Anterior cingulate cortex (tissue), 58 donors: ENCODE measurements at regions not wholly inside any gene's neighbourhood (a gene's known extent, or its start where the extent isn't known, plus 50 kb on each side); places are given as distances from the start of the nearest gene placed in this dataset.

Experiments
- DNase-seq, 58 donors: peaks; one replicate each; lab custom pipeline; 2025; lab: John Stamatoyannopoulos, UW

DNA sequence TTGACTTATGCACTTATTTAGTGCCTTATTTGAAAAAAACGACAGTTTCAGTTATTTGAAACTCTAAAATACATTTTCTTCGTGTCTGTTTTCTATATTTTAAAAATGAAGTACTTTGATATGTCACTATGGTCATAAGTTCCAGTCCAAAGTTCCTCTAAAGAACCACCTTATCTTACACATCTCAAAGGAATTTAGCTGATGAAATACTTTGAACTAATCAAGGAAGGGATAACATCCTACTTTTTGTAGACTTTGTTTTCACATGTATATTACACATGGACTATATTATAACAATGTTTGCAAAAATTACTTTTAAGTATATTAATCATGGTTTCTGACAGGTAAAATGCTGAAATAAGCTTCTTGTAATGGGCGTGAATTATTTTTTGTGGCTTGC is 265.8 kb upstream of the ZNF717 start:
- no peak for DNase-seq

DNA sequence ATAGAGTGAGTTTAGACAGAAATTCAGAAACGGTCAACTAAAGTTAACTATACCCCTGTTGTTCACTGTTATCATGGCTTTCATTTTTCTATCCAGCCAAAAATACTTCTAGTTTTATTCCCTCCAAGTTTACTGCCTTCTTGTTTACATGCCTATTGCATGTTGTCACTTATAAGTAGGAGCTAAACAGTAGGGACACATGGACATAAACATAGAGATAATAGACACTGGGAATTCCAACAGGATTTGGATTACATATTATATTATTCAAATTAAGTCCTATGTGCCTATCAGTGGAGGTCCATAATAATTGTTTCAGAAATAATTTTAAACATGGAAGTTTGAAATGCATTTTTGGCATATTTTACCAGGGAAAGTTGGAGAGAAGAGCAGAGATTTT is 269.1 kb upstream of the ZNF717 start:
- no peak for DNase-seq

DNA sequence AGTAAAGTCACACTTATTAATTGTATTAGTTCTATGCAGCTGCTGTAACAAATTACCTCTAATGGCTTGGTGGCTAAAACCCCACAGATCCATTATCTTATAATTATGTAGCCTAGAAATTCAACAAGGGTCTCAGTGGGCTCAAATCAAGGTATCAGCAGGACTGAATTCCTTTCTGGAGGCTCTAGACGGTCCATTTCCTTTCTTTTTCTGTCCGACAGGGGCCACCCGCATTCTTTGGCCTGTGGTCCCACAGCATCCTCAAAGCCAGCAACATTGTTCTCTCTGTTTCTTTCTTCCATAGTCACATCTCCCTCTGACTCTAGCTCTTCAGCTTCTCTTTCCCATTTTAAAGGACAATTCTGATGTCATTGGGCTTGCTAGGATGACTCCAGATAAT is 276.3 kb upstream of the ZNF717 start:
- DNase-seq, result no peak

DNA sequence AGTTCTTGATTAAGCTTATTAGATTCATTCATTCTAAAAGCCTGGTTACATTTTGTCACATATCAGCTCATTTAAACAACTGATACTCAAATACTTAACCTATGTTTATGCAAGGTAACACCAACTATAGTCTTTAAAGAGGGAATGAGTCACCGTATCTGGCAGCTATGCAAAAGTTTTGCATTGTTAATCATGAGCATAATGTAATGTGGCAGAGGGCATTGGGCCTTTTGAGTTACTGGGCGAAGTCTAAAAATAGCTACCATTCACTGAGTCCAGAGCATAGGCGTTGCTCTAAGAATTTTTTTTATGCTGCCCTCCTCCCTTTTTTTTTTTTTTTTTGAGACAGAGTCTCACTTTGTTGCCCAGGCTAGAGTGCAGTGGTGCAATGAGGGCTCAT is 277.7 kb upstream of the ZNF717 start:
- no peak for DNase-seq

DNA sequence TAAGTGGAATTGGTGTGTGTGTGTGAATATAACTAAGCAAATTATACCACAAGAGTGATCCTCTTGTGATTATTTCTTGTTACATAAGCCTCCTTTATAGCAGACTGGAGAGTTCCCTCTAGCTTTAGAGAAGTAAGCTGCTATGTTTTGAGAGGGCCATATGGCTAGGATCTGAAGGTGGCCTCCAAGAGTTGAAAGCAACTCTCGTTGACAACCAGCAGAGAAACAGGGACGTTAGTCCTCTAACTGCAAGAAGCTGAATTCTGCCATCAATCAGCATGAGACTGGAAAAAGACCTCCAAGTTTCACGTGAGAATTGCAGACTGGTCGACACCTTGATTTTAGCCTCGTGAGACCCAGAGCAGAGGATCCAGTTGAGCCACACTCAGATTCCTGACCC is 278.5 kb upstream of the ZNF717 start:
- DNase-seq, result no peak

DNA sequence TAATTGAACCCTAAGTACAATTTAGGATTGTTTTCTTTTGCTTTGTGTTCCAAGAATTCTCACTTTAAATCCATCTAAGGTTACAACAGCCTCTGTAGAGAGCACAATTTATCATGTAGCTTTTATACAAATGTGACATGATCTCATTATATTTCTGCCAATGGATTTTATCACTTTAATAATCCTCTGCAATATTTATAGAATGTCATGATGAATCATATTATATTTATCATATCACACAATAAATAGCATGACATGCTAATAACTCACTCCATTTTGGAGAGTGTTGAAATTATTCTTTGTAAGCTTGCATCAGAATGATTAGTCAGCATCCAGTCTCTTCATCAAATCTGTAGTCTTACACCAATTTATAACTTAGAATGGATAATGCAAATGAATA is 280.6 kb upstream of the ZNF717 start:
- no peak for DNase-seq

DNA sequence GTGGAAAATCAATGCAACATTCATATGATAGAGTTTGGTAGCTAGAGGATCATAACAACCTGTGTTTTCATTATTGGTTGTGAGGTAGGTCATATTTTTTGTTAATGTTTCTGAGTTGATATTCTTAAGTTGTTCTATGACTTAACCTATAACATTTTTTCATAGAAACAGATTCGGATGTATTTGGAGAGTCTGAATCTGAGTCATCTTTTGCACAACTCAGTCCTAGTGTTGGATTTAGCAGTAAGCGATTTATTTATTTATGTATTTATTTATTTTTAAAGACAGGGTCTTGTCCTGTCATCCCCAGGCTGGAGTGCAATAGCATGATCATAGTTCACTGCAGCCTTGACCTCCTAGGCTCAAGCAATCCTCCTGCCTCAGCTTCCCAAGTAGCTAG is 292.8 kb upstream of the ZNF717 start:
- DNase-seq, result no peak

DNA sequence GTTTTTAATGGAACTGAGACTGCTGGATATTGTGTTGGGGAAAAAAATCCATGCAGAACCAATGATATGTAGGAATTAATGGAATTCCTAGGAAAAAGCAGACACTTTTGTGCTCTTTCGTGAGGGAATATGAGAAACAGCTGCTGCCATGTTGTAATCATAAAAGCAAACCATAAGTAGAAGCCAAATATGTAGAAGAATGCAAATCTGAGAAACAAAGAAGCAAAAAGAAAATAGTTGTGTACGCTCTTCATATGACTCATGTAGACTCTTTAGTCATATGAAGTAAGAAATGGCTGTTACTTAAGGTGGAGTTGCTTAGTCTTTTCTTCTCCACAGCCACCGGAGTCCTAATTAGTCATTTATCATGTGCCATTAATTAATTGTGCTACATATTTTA is 298.6 kb upstream of the ZNF717 start:
- no peak for DNase-seq

DNA sequence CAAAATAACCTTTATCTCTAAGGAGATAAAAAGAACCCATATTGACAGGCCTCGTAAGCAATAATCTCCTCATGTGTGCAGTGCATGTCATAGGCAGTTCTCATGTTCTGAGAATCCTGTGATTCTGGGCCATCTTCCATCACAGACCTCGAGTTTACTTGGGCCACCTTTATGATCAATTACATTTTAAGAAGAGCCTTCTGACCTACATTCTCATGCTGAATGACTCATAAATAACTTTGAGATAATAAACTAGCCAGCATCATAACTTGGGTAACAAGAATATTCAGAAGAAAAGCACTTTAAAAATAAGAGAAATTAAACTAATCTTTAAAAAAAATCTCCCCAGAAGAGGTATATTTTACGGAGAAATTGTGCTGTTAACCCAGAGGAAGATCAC is 310.7 kb upstream of the ZNF717 start:
- DNase-seq, result no peak

DNA sequence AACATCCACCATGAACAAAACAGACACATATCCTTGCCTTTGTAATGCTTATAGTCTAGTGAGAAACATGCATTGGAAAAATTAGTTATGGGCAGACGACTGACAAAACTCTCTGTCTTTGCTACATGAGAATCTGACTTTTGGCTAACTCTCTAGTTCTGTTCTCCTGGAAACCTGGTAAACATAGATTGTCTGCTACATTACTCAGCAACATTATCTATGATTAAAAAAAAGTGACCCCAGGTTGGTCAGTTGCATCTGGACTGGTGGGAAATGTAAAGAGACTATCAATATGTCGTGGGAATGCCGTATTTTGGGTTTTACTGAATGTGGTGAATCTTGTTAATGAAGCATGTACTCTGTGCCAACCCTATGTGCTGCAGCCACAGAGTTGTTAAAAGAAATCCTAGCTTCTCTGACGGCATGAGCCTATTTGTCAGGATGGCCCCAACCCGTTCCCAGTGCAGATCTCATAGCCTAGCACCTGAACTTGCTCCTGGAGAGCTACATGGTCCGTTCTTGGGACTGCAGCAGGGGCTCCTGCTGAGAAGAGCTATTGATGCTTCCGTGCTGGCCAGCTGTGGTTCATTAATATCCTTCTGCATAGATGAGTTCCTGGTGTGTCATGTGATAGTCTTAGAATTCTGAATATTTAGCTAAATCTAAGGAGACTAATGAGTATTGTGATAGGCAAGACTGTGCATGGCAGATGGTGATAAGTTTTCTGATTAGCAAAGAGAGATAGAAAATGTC is 311.7 kb upstream of the ZNF717 start:
- DNase-seq, result no peak

DNA sequence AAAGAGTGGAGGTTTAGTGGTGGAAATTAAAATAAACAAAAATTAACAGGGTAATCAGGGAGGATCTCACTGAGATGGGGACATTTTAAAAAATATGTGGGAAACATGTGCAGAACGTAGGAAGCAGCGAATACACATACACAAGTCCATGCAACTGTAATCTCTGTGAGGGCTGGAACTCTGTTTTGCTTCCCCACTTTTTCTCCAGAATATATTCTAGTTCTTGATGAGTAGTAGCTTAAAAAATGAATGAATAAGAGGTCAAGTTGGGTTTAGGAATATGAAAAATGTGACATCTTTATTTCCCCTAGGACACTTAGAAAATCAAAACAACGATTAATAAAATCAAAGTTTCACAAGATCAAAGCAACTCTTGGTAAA is 312.2 kb upstream of the ZNF717 start:
- no peak for DNase-seq

DNA sequence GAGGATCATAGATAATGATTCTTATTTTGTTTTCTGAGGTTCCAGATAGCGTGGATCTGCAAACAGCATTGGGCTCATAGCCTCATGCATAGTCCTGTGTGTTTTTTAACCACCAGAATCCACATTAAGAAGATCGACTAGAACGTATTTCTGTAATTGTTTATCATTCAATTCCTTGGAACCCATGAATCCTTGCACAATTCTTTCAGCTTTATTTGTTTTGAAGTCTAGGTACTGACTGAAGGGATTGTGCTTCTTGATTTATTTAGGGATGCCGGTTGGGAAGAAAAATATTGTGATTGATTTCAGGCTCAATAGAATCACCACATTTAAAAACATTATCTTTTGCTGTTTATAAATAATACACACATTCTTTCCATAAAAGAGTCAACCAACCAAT is 314.6 kb upstream of the ZNF717 start:
- no peak for DNase-seq

DNA sequence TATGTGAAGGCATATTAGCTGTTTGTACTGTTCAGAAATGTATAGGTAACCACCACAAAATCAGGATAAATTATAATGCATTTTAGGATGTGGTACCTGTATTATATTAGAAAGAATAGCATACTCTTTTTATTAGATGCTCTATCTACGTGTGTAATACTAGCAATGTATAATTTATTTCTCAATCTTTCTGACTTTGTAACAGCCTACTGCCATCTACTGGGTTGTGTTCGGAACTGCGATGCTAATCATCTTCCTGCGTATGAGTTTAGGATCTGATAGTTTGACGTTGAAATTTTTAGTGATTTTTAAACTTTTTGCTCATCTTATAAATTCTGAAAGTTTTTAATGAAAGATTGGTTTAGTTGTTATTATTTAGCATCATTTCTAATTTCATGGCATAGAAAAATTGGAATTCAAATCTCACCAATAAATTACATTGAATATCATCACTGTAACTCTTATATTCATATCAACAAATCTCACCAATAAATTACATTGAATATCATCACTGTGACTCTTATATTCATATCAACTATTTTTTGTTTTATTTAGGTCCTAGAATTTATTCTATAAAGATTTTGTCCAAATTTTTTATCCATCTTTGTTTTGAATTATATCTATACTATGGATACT is 322.7 kb upstream of the ZNF717 start:
- DNase-seq, result peak in 9 of 58 donors; percentile 1 to 11 (median 2)

DNA sequence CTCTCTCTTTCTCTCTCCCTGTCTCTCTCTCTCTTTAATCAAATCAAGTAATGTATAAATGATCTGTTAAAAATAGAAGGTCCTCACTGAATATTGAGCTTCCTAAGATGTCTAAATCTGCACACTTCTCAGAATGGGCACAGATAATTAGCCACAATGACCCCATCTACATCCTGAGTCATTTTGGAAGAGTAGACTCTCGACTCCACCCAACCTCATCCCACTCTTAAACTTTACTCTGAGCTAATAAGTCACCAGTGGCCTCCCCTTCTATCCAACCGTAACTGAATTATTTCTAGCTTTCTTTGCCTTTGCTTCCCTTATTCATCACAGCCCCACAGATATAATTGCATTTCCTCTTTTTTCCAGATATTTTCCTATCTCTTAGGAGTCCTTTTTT is 326.5 kb upstream of the ZNF717 start:
- DNase-seq, result no peak

DNA sequence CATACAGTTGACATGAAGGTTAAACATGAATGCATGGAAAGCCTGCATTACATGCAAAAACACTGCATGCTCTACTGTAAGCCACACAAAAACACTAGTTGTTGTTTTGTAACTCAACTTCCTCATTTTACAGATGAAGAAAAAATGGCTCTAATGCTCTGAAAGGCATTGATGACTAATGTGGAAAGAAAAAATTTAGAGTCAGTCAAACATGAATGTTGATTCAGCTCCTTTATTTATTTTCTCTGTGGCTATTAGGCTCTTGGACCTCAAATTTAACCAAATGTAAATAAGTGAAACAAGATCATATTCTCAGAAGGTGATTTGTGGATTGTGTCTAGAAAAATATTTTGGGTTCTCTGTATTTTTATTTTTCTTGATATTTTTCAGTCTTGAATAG is 336.7 kb upstream of the ZNF717 start:
- DNase-seq, result no peak

DNA sequence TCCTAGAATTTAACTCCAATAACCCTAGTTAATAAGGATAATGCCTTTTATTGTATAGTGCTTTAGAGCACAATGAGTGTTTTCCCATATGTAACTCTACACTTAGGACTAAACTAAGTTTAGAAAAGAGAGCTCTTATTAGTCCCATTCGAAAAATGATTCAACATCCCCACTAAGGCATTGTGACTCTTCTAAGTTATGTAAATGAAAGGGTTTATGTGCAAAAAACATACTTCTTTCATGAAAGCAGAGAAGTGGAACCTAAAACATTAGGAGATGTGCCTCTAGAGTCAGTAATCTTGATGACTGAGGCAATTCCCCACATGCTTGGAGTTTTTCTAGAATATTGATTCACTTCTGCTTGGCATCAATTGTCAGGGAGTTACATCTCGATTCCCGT is 344.1 kb upstream of the ZNF717 start:
- no peak for DNase-seq

DNA sequence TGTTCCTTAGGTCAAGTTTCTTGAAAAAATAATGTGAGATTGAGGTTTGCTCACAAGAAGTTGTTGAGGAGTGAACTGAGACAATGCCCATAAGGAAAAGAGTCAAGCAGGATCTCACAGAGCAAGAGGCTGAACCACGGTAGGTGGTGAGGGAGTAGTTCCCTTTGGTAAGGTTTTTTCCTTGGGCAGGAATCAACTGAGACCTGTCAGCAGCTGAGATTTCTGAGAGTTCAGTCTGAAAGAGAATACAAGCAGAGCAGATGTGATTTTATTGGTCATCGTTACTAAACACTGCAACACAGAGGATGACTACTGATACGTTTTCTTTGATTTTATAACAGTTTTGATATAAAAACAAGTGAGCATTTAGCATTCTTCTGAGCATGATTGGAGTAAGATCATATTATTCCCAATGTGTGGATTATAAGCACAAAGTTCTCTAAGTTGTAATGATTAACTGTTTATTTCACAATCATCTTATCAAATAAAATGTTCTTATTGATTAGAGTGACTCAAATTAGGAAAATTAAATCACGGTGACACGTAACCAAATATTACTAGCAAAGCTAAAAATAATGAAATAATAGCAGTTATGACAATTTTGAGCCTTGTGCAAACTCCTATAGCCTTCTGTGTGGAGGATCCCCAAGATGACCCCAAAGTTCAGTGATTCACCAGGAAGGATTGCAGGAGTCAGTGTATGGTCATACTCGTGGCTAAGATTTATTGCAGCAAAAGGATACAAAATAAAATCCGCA is 346.2 kb upstream of the ZNF717 start:
- DNase-seq, result no peak

DNA sequence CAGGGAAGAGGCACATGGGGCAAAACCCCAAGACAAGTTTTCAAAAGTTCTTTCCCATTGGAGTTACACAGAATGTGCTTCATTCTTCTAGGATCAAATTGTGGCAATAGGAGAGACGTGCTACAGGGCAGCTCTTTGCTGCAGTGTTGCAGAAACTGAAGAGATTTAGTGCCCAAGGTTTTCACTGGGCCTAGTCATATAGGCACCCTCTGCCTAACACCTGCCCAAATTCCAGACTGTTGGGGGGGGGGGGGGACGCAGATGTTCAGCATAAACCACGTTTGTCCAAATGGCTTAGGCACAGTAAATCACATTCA is 346.8 kb upstream of the ZNF717 start:
- no peak for DNase-seq

DNA sequence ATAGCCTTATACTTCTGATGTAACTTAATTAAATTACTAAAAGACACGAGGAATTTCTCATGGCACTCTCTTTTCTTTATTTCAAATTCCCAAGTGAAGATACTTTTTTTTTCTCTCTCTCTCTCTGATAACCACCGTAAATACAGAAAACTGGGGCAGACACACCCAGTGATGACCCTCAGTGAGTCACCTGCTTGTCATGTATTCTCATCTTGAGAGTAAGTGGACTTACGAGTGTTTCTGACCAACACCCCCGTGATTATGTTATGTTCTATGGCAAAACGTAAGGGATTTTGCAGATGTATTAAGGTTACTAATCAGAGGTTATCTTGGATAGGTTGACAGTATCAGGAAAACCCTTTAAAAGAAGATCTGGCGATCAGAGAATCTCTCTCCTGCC is 348.8 kb upstream of the ZNF717 start:
- DNase-seq, result no peak

DNA sequence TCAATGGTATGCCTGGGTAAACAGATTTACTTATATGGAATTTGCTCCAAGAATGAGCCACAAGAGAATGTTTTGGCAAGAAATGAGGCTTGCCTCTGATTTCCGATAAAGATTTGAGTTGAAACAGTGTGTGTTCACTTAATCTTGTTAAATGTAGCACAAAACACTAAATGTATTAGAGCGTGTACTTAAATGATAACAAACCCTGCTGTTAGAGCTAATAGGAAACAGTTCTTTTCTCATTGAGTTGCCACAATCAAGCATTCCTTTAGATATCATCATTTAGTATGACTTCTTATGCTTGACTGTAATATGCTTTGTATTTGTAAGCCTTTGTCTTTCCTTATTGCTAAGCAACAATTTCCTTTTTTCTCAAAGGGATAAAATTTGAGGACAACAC is 353.6 kb upstream of the ZNF717 start:
- no peak for DNase-seq

DNA sequence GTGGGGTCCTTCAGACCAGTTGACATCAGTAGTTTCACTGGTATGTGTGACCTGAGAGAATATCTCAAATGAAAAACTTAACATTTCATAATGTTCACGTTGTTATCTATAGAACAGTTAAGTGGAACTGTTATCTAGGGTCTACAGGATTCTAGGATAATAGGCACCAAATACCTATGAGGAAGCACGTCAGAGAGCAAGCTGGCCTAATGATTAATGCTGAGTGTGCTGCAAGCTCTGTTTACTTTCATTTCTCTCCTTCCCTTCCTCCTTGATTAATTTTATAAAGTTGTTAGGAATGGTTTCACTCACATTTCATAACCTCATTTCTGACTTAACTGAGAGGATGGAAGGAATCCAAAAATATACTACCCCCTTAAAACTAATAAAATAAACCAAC is 362.5 kb upstream of the ZNF717 start:
- no peak for DNase-seq

DNA sequence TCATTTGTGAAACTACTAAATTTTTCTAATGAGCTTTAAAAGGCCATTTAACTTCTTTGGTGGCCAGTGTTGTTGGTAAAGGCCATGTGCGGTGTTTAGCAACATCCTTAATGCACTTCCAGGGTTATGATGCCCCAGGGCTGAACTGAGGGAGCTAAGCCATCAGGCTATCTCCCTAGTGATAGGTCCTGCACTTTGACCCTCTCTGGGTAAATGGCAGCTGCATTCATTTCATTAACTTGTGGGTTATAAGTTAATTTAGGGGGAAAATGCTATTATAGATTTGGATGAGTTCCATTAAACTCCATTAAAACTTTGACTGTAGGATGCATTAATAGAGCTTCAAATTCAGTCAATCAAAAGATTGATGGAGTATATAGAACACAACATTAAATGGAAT is 366.7 kb upstream of the ZNF717 start:
- DNase-seq, result no peak
